ENCODE measurements at regions not wholly inside any gene's neighbourhood (a gene's known extent, or its start where the extent isn't known, plus 50 kb on each side); places are given as distances from the start of the nearest gene placed in this dataset.
A peak's percentile ranks its signal among the peaks of the same experiment; 100 is the strongest.
"Not testable (repeated sequence)": the region's sequence is repeated elsewhere in the genome, so short reads cannot be mapped to it uniquely, and the experiment has no call there.

- DNase-seq = no peak
- H3K4me1 ChIP-seq = no peaks in the 10 kb centered on the region
- H3K36me3 ChIP-seq = no peaks in the 10 kb centered on the region
- no peak overlapping the region for H3K4me3 ChIP-seq
- no peak for ATAC-seq
- WGBS, 4 donors = 89 to 92% (median 89%) methylated on average over 4 of the region's 4 CpGs
- peaks cover 0 to 4% (median 0%) of the 10 kb centered on the region in 9 donors for H3K27me3 ChIP-seq
- intact Hi-C loops (cut with DNase I) = no loop called here
- peaks cover 0 to 6% (median 0%) of the 10 kb centered on the region in 12 donors for H3K9me3 ChIP-seq
- TF ChIP-seq POLR2A (IDR thresholded peaks at IDR 0.05) = no peak
- TF ChIP-seq, protein P1, sequence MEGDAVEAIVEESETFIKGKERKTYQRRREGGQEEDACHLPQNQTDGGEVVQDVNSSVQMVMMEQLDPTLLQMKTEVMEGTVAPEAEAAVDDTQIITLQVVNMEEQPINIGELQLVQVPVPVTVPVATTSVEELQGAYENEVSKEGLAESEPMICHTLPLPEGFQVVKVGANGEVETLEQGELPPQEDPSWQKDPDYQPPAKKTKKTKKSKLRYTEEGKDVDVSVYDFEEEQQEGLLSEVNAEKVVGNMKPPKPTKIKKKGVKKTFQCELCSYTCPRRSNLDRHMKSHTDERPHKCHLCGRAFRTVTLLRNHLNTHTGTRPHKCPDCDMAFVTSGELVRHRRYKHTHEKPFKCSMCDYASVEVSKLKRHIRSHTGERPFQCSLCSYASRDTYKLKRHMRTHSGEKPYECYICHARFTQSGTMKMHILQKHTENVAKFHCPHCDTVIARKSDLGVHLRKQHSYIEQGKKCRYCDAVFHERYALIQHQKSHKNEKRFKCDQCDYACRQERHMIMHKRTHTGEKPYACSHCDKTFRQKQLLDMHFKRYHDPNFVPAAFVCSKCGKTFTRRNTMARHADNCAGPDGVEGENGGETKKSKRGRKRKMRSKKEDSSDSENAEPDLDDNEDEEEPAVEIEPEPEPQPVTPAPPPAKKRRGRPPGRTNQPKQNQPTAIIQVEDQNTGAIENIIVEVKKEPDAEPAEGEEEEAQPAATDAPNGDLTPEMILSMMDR (IDR thresholded peaks at IDR 0.05) = no peak
- no peak overlapping the region for H3K27ac ChIP-seq
Measured at GRCh38 chr21:35164380-35164779, 115.3 kb upstream of the RUNX1 start.

- 73 to 82% (median 78%) methylated on average over 3 of the region's 3 CpGs for WGBS, 4 donors
- ATAC-seq (no peak), DNase-seq (no peak)
- no peaks in the 10 kb centered on the region for H3K4me1 ChIP-seq
- TF ChIP-seq POLR2A (IDR thresholded peaks at IDR 0.05) = no peak
- TF ChIP-seq, protein P1 (IDR thresholded peaks at IDR 0.05) = no peak
- no peak overlapping the region for H3K27ac ChIP-seq
- H3K4me3 ChIP-seq = no peak overlapping the region
- H3K27me3 ChIP-seq = peaks cover 0 to 4% (median 0%) of the 10 kb centered on the region in 9 donors
- peaks cover 0 to 6% (median 0%) of the 10 kb centered on the region in 12 donors for H3K9me3 ChIP-seq
- H3K36me3 ChIP-seq = no peaks in the 10 kb centered on the region
- intact Hi-C loops (cut with DNase I) = no loop called here
Measured at GRCh38 chr21:35163411-35163810, 114.3 kb upstream of the RUNX1 start.

DNA sequence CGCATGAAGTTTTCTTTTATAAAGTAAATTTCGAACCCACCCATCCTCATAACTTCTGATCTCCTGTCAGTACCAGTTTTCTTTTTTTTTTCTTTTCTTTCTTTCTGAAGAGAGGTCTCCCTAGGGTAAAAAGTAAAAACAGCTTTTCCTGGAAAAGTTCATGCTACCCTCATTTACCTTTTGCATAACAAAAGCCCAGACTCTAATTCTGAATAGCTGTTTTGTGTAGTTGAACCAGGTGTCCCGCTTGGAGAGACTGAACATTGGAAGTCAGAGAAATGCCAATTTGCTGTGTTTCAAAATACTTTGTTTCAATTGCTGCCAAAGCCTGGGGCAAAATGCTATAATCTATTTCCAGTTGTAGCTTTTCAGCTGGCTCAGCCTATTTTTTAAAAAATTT, 113.7 kb upstream of the RUNX1 start:
- intact Hi-C loops (cut with DNase I) = no loop called here

GRCh38 chr21:35159881-35160280, 110.8 kb upstream of the RUNX1 start:
- Histone ChIP-seq H3K27me3 (no peaks in the 10 kb centered on the region), H3K9me3 (peaks cover 0 to 12% (median under 1%) of the 10 kb centered on the region in 12 donors), H3K4me1 (no peaks in the 10 kb centered on the region), H3K4me3 (no peak overlapping the region), H3K27ac (no peak overlapping the region), H3K36me3 (no peaks in the 10 kb centered on the region)
- ATAC-seq (peak in 1 of 4 donors; percentile 29), DNase-seq (no peak)
- 69 to 75% (median 74%) methylated on average over 4 of the region's 4 CpGs for WGBS, 4 donors
- no peak for TF ChIP-seq POLR2A (IDR thresholded peaks at IDR 0.05)
- TF ChIP-seq, protein P1 (IDR thresholded peaks at IDR 0.05) = no peak
- intact Hi-C loops (cut with DNase I) = no loop called here

More for the DNA sequence above, 113.7 kb upstream of the RUNX1 start:
- 82 to 89% (median 88%) methylated on average over 3 of the region's 3 CpGs for WGBS, 4 donors
- ATAC-seq (no peak), DNase-seq (no peak)
- no peak for TF ChIP-seq POLR2A (IDR thresholded peaks at IDR 0.05)
- TF ChIP-seq, protein P1 (IDR thresholded peaks at IDR 0.05) = no peak
- Histone ChIP-seq H3K27ac (no peak overlapping the region), H3K4me3 (no peak overlapping the region), H3K4me1 (no peaks in the 10 kb centered on the region), H3K36me3 (no peaks in the 10 kb centered on the region), H3K9me3 (peaks cover 0 to 10% (median under 1%) of the 10 kb centered on the region in 12 donors), H3K27me3 (peaks cover 0 to 4% (median 0%) of the 10 kb centered on the region in 9 donors)

DNA sequence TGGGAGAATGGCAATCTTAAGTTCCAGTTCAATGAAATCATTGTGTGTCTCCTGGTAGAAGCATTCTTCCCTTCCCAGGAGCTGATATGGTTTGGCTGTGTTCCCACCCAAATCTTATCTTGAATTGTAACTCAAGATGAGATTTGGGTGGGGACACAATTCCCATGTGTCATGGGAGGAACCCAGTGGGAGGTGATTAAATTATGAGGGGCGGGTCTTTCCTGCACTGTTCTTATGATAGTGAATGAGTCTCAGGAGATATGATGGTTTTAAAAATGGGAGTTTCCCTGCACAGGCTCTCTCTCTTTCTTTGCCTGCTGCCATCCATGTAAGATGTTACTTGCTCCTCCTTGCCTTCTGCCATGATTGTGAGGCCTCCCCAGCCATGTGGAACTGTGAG, 108.3 kb upstream of the RUNX1 start:
- H3K4me3 ChIP-seq; H3K4me1 ChIP-seq; H3K27ac ChIP-seq; DNase-seq; H3K36me3 ChIP-seq; ATAC-seq; H3K27me3 ChIP-seq; intact Hi-C loops (cut with DNase I): not testable (repeated sequence)
- H3K9me3 ChIP-seq = peaks cover 0 to 12% (median 0%) of the 10 kb centered on the region in 12 donors
- WGBS, 4 donors = 77 to 85% (median 82%) methylated on average over 1 of the region's 1 CpG

All from heart left ventricle (tissue), 16 donors.